Epithelial cell of proximal tubule (primary cell): ENCODE measurements at regions not wholly inside any gene's neighbourhood (a gene's known extent, or its start where the extent isn't known, plus 50 kb on each side); places are given as distances from the start of the nearest gene placed in this dataset.

Source experiments
- DNase-seq: peaks from one replicate; pipeline ENCODE4 v3.0.0-alpha.2; 2011; ENCODE audit warnings: low read depth
- H3K4me3 ChIP-seq: 2 replicates; pipeline ENCODE4 v1.5.1; 2011; ENCODE audit warnings: low read depth, mild to moderate bottlenecking, low read length
- TF ChIP-seq, protein P1 (sequence below): conservative IDR thresholded peaks from 2 replicates; pipeline ENCODE4 v1.5.1; 2012; ENCODE audit warnings: low read depth, mild to moderate bottlenecking, low read length

GRCh38 chr18:43794363-43794762 lies 517.1 kb upstream of the SYT4 start:
- TF ChIP-seq, protein P1, sequence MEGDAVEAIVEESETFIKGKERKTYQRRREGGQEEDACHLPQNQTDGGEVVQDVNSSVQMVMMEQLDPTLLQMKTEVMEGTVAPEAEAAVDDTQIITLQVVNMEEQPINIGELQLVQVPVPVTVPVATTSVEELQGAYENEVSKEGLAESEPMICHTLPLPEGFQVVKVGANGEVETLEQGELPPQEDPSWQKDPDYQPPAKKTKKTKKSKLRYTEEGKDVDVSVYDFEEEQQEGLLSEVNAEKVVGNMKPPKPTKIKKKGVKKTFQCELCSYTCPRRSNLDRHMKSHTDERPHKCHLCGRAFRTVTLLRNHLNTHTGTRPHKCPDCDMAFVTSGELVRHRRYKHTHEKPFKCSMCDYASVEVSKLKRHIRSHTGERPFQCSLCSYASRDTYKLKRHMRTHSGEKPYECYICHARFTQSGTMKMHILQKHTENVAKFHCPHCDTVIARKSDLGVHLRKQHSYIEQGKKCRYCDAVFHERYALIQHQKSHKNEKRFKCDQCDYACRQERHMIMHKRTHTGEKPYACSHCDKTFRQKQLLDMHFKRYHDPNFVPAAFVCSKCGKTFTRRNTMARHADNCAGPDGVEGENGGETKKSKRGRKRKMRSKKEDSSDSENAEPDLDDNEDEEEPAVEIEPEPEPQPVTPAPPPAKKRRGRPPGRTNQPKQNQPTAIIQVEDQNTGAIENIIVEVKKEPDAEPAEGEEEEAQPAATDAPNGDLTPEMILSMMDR, result no peak
- no peak overlapping the region for H3K4me3 ChIP-seq
- DNase-seq, result no peak

DNA sequence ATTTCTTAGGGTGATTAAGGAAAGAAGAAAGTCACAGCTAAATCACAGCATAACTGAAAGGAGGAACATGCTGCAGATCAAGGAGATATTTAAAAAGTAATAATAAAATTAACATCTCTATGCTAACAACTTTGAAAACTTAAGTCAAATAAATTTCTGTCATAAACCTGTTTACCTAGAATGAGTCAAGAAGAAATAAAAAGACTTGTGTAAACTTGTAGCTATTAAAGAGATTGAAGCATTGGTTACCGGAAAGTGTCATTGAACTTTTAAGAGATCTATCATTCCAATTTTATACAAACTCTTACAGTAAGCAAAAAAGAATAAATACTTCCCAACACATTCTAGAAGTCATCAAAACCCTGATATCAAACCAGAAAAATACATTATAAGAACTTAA lies 520.1 kb upstream of the SYT4 start:
- H3K4me3 ChIP-seq, result no peak overlapping the region
- TF ChIP-seq, protein P1, result no peak
- DNase-seq, result no peak

DNA sequence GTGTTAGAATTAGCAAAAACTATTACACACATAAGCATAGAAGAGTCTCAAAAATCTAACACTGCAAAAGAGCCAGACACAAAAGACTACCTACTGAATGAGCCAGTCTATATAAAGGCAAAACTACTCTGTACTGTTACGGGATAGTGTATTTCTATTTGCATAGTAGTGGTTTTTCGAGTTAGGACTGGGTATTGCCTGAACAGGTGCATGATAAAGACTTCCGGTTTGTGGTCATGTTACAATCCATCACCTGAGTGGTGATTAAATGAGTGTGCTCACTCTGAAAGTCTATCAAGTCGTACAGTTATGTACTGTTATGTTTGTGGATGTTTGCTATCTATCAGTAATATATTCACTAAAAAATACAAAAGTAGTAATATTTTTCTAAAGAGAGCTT lies 523.3 kb upstream of the SYT4 start:
- TF ChIP-seq, protein P1, result no peak
- no peak for DNase-seq
- no peak overlapping the region for H3K4me3 ChIP-seq

DNA sequence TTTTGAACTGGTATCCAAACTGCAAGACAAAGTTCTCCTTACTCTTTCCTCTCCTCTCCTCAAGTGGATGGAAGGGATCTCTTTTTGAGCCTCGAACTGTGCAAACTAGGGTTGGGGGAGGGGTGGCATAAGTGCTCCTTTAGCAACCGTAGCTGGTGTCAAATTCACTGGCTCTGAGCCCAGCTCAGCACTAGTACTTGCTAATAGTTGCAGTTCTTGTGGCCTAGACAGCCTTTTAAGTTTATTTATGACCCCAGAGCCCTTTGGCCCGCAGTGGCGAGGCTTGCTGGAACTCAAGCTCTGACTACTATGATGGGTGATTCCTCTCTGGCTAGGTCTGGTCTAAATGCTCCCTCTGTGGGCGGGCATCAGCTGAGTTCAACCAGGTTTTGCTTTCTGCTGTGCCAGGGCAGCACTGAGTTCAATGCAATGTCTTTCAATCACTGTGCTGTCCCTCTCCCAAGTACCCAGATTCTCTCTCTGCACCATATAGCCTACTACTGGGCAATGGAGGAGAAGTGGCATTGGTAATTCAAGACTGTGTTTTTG lies 528.4 kb upstream of the SYT4 start:
- TF ChIP-seq, protein P1, result peak; percentile 5
- DNase-seq, result no peak
- H3K4me3 ChIP-seq, result no peak overlapping the region

DNA sequence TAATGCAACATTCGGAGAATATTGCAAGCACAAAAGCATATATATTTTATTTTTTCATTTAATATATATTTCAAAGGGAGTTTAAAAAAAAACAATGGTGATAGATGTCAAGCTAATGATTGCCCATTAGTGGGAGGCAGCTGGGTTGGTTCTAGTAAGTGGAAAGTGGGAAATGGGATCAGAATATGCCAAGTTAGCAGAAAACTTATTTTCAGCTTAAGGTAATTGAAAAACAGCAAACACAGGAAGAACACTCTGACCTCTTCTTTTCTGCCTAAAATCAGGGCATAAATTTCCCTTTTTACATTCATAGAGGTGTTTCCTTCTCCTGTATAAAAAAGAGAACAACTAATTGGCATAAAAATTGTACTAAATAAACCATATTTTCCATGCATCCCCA lies 535.3 kb upstream of the SYT4 start:
- H3K4me3 ChIP-seq, result no peak overlapping the region
- TF ChIP-seq, protein P1, result no peak
- no peak for DNase-seq

DNA sequence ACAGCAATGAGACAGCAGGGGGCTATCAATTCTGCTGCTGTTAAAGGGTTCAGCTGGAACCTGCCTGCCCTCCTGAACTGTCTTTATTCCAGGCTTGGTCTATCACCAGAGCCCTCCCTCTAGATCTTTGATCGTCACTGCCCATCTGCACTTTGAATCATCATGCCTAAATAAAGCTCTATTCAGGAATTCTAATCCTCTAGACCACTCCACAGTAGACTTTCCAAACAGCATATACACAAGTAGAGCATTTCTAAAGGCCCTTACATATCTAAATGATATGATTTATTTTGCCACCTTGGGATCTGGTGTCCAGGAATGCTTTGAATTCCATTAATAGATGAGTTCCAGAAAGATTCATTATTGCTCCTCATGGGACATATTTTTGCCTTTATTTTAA lies 542.1 kb upstream of the SYT4 start:
- H3K4me3 ChIP-seq, result no peak overlapping the region
- TF ChIP-seq, protein P1, result no peak
- DNase-seq, result no peak

DNA sequence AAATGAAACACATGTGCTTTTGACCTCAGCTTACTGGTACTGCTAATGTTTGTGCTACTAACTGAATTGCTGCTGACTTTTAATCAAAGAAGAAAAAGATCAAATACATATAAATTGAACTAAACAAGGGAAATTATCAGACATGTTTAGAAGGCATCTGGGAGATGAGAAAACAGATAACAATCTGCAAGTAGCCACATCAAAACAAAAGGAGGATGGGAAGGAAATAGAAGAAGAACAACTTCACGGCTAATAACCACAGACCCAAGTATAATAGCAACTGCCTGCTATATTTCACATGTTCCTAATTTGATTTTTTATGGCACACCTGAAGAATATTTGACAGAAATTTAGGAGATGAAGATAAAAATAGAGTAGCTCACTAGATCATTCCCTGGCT lies 542.6 kb upstream of the SYT4 start:
- H3K4me3 ChIP-seq, result no peak overlapping the region
- TF ChIP-seq, protein P1, result no peak
- no peak for DNase-seq
